Ishikawa (cell line): ENCODE measurements at regions not wholly inside any gene's neighbourhood (a gene's known extent, or its start where the extent isn't known, plus 50 kb on each side); places are given as distances from the start of the nearest gene placed in this dataset.

Source experiments
- CEBPB ChIP-seq: IDR thresholded peaks from 2 replicates; pipeline ENCODE4 v1.6.1; 2012
- EP300 ChIP-seq: IDR thresholded peaks from 2 replicates; pipeline ENCODE4 v1.6.1; 2012; ENCODE audit warnings: borderline replicate concordance
- FOXM1 ChIP-seq: IDR thresholded peaks from 2 replicates; pipeline ENCODE4 v1.6.1; 2012; ENCODE audit warnings: low read depth, borderline replicate concordance
- NFIC ChIP-seq: IDR thresholded peaks from 2 replicates; pipeline ENCODE4 v1.6.1; 2012
- REST ChIP-seq: IDR thresholded peaks from 2 replicates; pipeline ENCODE4 v1.6.1; 2012; ENCODE audit warnings: low read depth, mild to moderate bottlenecking
- TAF1 ChIP-seq: IDR thresholded peaks from 2 replicates; pipeline ENCODE4 v1.6.1; 2012; ENCODE audit warnings: low read depth, mild to moderate bottlenecking
- USF1 ChIP-seq: IDR thresholded peaks from 2 replicates; pipeline ENCODE4 v1.6.1; 2012
- YY1 ChIP-seq: IDR thresholded peaks from 2 replicates; pipeline ENCODE4 v1.6.1; 2012; ENCODE audit warnings: low read depth
- ZBTB7A ChIP-seq: IDR thresholded peaks from 2 replicates; pipeline ENCODE4 v1.6.1; 2012; ENCODE audit warnings: low read depth

- TF ChIP-seq REST (no peak), TAF1 (no peak), YY1 (no peak), CEBPB (no peak), EP300 (no peak), FOXM1 (no peak), ZBTB7A (no peak), NFIC (no peak), USF1 (no peak)
These were observed 899.5 kb downstream of the RPS29 start for GRCh38 chr14:48686650-48687049.
